Naive thymus-derived CD4-positive, alpha-beta T cell (primary cell): ENCODE measurements at regions not wholly inside any gene's neighbourhood (a gene's known extent, or its start where the extent isn't known, plus 50 kb on each side); places are given as distances from the start of the nearest gene placed in this dataset.

Source experiments
- ATAC-seq: fragments of 150-1000 bp; cut with Tn5 transposase; 2 replicates; pipeline ENCODE4 v1.10.0; 2021; ENCODE audit warnings: mild to moderate bottlenecking, moderate library complexity
- CTCF ChIA-PET: fragments of 350-600 bp; sonication (Branson Sonifier 250); formaldehyde crosslinking; loops from one replicate; lab custom pipeline; 2021; ENCODE audit warnings: antibody characterized with exemption; lab: Charles Lee
- POLR2A ChIA-PET: fragments of 350-600 bp; sonication (Branson Sonifier 250); formaldehyde crosslinking; loops from one replicate; lab custom pipeline; 2021; ENCODE audit warnings: antibody characterized with exemption, inconsistent platforms; lab: Charles Lee
- DNase-seq, 9 donors: peaks; one replicate each; pipeline versions ENCODE4 v3.0.0 to v3.0.0-alpha.2; 2020 to 2022; ENCODE audit warnings: mixed read lengths in 1 of 9
- H3K27ac ChIP-seq: one replicate; pipeline ENCODE4 v1.7.0; 2013; ENCODE audit warnings: mild to moderate bottlenecking, low read depth, low read length, moderate library complexity
- H3K27me3 ChIP-seq, 2 donors: one replicate each; pipeline ENCODE4 v1.7.0; 2013; ENCODE audit warnings: low read length in 2 of 2, mild to moderate bottlenecking in 2 of 2, moderate library complexity in 2 of 2; ENCODE audit not compliant: control insufficient read depth in 2 of 2, insufficient read depth in 2 of 2
- H3K36me3 ChIP-seq, 3 experiments: 1 replicate in 2 of 3; 2 replicates in 1 of 3; pipeline ENCODE4 v1.7.0; 2013; ENCODE audit warnings: low read length in 3 of 3, mild to moderate bottlenecking in 3 of 3, moderate library complexity in 1 of 3; ENCODE audit not compliant: insufficient read depth in 3 of 3, control insufficient read depth in 2 of 3
- H3K4me1 ChIP-seq, 2 donors: one replicate each; pipeline ENCODE4 v1.7.0; 2013; ENCODE audit warnings: low read length in 2 of 2, mild to moderate bottlenecking in 2 of 2, moderate library complexity in 1 of 2; ENCODE audit not compliant: control insufficient read depth in 2 of 2, insufficient read depth in 2 of 2
- H3K4me3 ChIP-seq: 2 replicates; pipeline ENCODE4 v1.7.0; 2013; ENCODE audit warnings: mild to moderate bottlenecking, low read length
- H3K9me3 ChIP-seq, 3 experiments: 1 replicate in 2 of 3; 2 replicates in 1 of 3; pipeline ENCODE4 v1.7.0; 2013; ENCODE audit warnings: low read length in 3 of 3; ENCODE audit not compliant: control insufficient read depth in 2 of 3
- H3K27ac Mint-ChIP-seq, 9 donors: one replicate each; pipeline ENCODE4 v1.8.0; 2020 to 2022; ENCODE audit warnings: mixed read lengths in 9 of 9, mild to moderate bottlenecking in 8 of 9, moderate library complexity in 5 of 9, inconsistent platforms in 2 of 9
- H3K27me3 Mint-ChIP-seq, 5 donors: one replicate each; pipeline ENCODE4 v1.8.0; 2021 to 2022; ENCODE audit warnings: mixed read lengths in 5 of 5, mild to moderate bottlenecking in 1 of 5
- H3K36me3 Mint-ChIP-seq, 5 donors: one replicate each; pipeline ENCODE4 v1.8.0; 2020 to 2022; ENCODE audit warnings: mixed read lengths in 5 of 5, mild to moderate bottlenecking in 3 of 5, inconsistent platforms in 1 of 5
- H3K4me1 Mint-ChIP-seq, 7 donors: one replicate each; pipeline ENCODE4 v1.8.0; 2020 to 2022; ENCODE audit warnings: mixed read lengths in 7 of 7, mild to moderate bottlenecking in 3 of 7, inconsistent platforms in 1 of 7
- H3K4me3 Mint-ChIP-seq, 10 donors: one replicate each; pipeline ENCODE4 v1.8.0; 2020 to 2022; ENCODE audit warnings: mild to moderate bottlenecking in 10 of 10, mixed read lengths in 10 of 10, moderate library complexity in 6 of 10, inconsistent platforms in 2 of 10
- H3K9me3 Mint-ChIP-seq, 11 donors: one replicate each; pipeline ENCODE4 v1.8.0; 2020 to 2022; ENCODE audit warnings: mixed read lengths in 11 of 11, mild to moderate bottlenecking in 4 of 11, inconsistent platforms in 1 of 11, moderate library complexity in 1 of 11
- intact Hi-C, 2 donors: fragments of 100-400 bp; cut with micrococcal nuclease; formaldehyde crosslinking; loops; one replicate each; pipeline ENCODE4 v1.15.1; 2023

GRCh38 chr1:217274416-217274815 is 356.5 kb downstream of the GPATCH2 start:
- Mint-ChIP-seq H3K9me3 (peaks cover 0 to 9% (median 1%) of the 10 kb centered on the region in 11 donors), H3K4me3 (no peak overlapping the region), H3K27me3 (no peaks in the 10 kb centered on the region), H3K4me1 (no peaks in the 10 kb centered on the region), H3K36me3 (no peaks in the 10 kb centered on the region), H3K27ac (no peak overlapping the region)
- DNase-seq (no peak), ATAC-seq (no peak)
- H3K4me3 ChIP-seq: no peak overlapping the region
- ChIA-PET POLR2A (no interaction called here), CTCF (no interaction called here)
- H3K27ac ChIP-seq: no peak overlapping the region
- no peaks in the 10 kb centered on the region for H3K9me3 ChIP-seq
- no peaks in the 10 kb centered on the region for H3K27me3 ChIP-seq
- no peaks in the 10 kb centered on the region for H3K4me1 ChIP-seq
- intact Hi-C loops: no loop called here
- H3K36me3 ChIP-seq: no peaks in the 10 kb centered on the region

- Histone ChIP-seq H3K27me3 (no peaks in the 10 kb centered on the region), H3K9me3 (no peaks in the 10 kb centered on the region), H3K4me3 (no peak overlapping the region), H3K27ac (no peak overlapping the region), H3K4me1 (no peaks in the 10 kb centered on the region), H3K36me3 (no peaks in the 10 kb centered on the region)
- H3K4me3 Mint-ChIP-seq: no peak overlapping the region
- peaks cover 0 to 9% (median 1%) of the 10 kb centered on the region in 11 donors for H3K9me3 Mint-ChIP-seq
- ATAC-seq: no peak
- intact Hi-C loops: no loop called here
- ChIA-PET POLR2A (no interaction called here), CTCF (no interaction called here)
- no peaks in the 10 kb centered on the region for H3K27me3 Mint-ChIP-seq
- H3K4me1 Mint-ChIP-seq: no peaks in the 10 kb centered on the region
- no peak for DNase-seq
- no peak overlapping the region for H3K27ac Mint-ChIP-seq
- no peaks in the 10 kb centered on the region for H3K36me3 Mint-ChIP-seq
These were observed 357.0 kb downstream of the GPATCH2 start for GRCh38 chr1:217273866-217274265.

- Mint-ChIP-seq H3K9me3 (peaks cover 0 to 9% (median 1%) of the 10 kb centered on the region in 11 donors), H3K4me1 (no peaks in the 10 kb centered on the region), H3K27me3 (no peaks in the 10 kb centered on the region), H3K27ac (no peak overlapping the region), H3K4me3 (no peak overlapping the region), H3K36me3 (no peaks in the 10 kb centered on the region)
- ChIA-PET CTCF (no interaction called here), POLR2A (no interaction called here)
- no peaks in the 10 kb centered on the region for H3K36me3 ChIP-seq
- intact Hi-C loops: no loop called here
- no peaks in the 10 kb centered on the region for H3K9me3 ChIP-seq
- DNase-seq (no peak), ATAC-seq (no peak)
- no peaks in the 10 kb centered on the region for H3K27me3 ChIP-seq
- H3K4me3 ChIP-seq: no peak overlapping the region
- no peak overlapping the region for H3K27ac ChIP-seq
- no peaks in the 10 kb centered on the region for H3K4me1 ChIP-seq
These were observed 358.5 kb downstream of the GPATCH2 start for GRCh38 chr1:217272385-217272784.

GRCh38 chr1:217270101-217270500 is 360.8 kb downstream of the GPATCH2 start:
- Histone ChIP-seq H3K27me3 (no peaks in the 10 kb centered on the region), H3K4me3 (no peak overlapping the region), H3K9me3 (no peaks in the 10 kb centered on the region), H3K4me1 (no peaks in the 10 kb centered on the region), H3K36me3 (no peaks in the 10 kb centered on the region), H3K27ac (no peak overlapping the region)
- DNase-seq (no peak), ATAC-seq (no peak)
- CTCF ChIA-PET: no interaction called here
- peaks cover 0 to under 1% (median 0%) of the 10 kb centered on the region in 5 donors for H3K27me3 Mint-ChIP-seq
- H3K9me3 Mint-ChIP-seq: peaks cover 0 to 2% (median 0%) of the 10 kb centered on the region in 11 donors
- POLR2A ChIA-PET: no interaction called here
- intact Hi-C loops: no loop called here
- H3K4me1 Mint-ChIP-seq: no peaks in the 10 kb centered on the region
- H3K36me3 Mint-ChIP-seq: no peaks in the 10 kb centered on the region
- H3K27ac Mint-ChIP-seq: no peak overlapping the region
- H3K4me3 Mint-ChIP-seq: no peak overlapping the region

GRCh38 chr1:217268058-217268457 is 362.8 kb downstream of the GPATCH2 start:
- ChIA-PET CTCF (no interaction called here), POLR2A (no interaction called here)
- H3K27me3 ChIP-seq: no peaks in the 10 kb centered on the region
- intact Hi-C loops: no loop called here
- no peaks in the 10 kb centered on the region for H3K4me1 ChIP-seq
- DNase-seq (no peak), ATAC-seq (no peak)
- no peaks in the 10 kb centered on the region for H3K36me3 ChIP-seq
- Mint-ChIP-seq H3K4me3 (no peak overlapping the region), H3K9me3 (peaks cover 0 to 5% (median 0%) of the 10 kb centered on the region in 11 donors), H3K4me1 (no peaks in the 10 kb centered on the region), H3K27ac (no peak overlapping the region), H3K27me3 (peaks cover 0 to 4% (median 0%) of the 10 kb centered on the region in 5 donors), H3K36me3 (no peaks in the 10 kb centered on the region)
- no peak overlapping the region for H3K27ac ChIP-seq
- no peak overlapping the region for H3K4me3 ChIP-seq
- H3K9me3 ChIP-seq: no peaks in the 10 kb centered on the region

- H3K9me3 Mint-ChIP-seq: peaks cover 0 to 5% (median 0%) of the 10 kb centered on the region in 11 donors
- intact Hi-C loops: no loop called here
- Histone ChIP-seq H3K27me3 (no peaks in the 10 kb centered on the region), H3K36me3 (no peaks in the 10 kb centered on the region), H3K4me3 (no peak overlapping the region), H3K27ac (no peak overlapping the region), H3K4me1 (no peaks in the 10 kb centered on the region), H3K9me3 (peaks cover 0 to 4% (median 0%) of the 10 kb centered on the region in 3 experiments)
- H3K27me3 Mint-ChIP-seq: peaks cover 0 to 4% (median 0%) of the 10 kb centered on the region in 5 donors
- ATAC-seq: no peak
- H3K4me1 Mint-ChIP-seq: no peaks in the 10 kb centered on the region
- H3K27ac Mint-ChIP-seq: no peak overlapping the region
- ChIA-PET POLR2A (no interaction called here), CTCF (no interaction called here)
- DNase-seq: no peak
- H3K36me3 Mint-ChIP-seq: no peaks in the 10 kb centered on the region
- H3K4me3 Mint-ChIP-seq: no peak overlapping the region
These were observed 369.3 kb downstream of the GPATCH2 start for GRCh38 chr1:217261636-217262035.

- ChIA-PET POLR2A (no interaction called here), CTCF (no interaction called here)
- Mint-ChIP-seq H3K4me1 (no peaks in the 10 kb centered on the region), H3K4me3 (no peak overlapping the region), H3K9me3 (peaks cover 0 to 5% (median 0%) of the 10 kb centered on the region in 11 donors), H3K36me3 (no peaks in the 10 kb centered on the region), H3K27me3 (peaks cover 0 to 4% (median 0%) of the 10 kb centered on the region in 5 donors), H3K27ac (no peak overlapping the region)
- Histone ChIP-seq H3K4me1 (no peaks in the 10 kb centered on the region), H3K36me3 (no peaks in the 10 kb centered on the region), H3K9me3 (peaks cover 0 to 4% (median 0%) of the 10 kb centered on the region in 3 experiments), H3K4me3 (no peak overlapping the region), H3K27ac (no peak overlapping the region), H3K27me3 (no peaks in the 10 kb centered on the region)
- ATAC-seq: no peak
- intact Hi-C loops: no loop called here
- no peak for DNase-seq
These were observed 370.2 kb downstream of the GPATCH2 start for GRCh38 chr1:217260676-217261075.
